ENCODE measurements at regions not wholly inside any gene's neighbourhood (a gene's known extent, or its start where the extent isn't known, plus 50 kb on each side); places are given as distances from the start of the nearest gene placed in this dataset.

GRCh38 chr6:156107624-156108101 is 652.0 kb upstream of the NOX3 start:
- DNase-seq (no peak), ATAC-seq (no peak)
- no peaks in the 10 kb centered on the region for H3K36me3 ChIP-seq
- no peaks in the 10 kb centered on the region for H3K4me1 ChIP-seq
- WGBS (ENCODE audit: insufficient coverage, low coverage, low lambda C conversion rate, missing lambda C conversion rate) = 61% methylated on average over 14 of the region's 15 CpGs
- no peak for TF ChIP-seq POLR2A (IDR thresholded peaks at IDR 0.05)
- H3K9me3 ChIP-seq = no peaks in the 10 kb centered on the region
- no peak overlapping the region for H3K4me3 ChIP-seq
- H3K27ac ChIP-seq = no peak overlapping the region
- intact Hi-C loops (cut with DNase I) = no loop called here
- H3K27me3 ChIP-seq = no peaks in the 10 kb centered on the region

DNA sequence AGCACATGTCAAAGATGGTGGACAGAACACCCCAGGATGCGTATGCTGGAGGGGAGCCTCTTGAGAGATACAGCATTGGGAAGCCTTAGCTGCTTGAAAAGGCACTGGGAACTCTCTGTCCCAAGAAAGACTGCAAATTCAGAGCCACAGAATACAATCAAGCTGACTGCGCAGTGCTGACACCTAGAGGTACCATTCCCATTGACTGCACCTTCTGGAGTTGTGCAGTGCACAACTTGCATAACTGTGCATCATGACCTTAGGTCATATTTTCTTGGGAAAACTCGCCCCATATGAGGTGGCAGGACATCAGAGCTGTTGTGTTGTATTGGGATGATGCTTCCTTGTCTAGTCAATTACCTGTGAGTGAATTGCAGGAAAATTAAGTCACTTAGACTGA is 646.5 kb upstream of the NOX3 start:
- H3K4me1 ChIP-seq = no peaks in the 10 kb centered on the region
- no peak for TF ChIP-seq POLR2A (IDR thresholded peaks at IDR 0.05)
- TF ChIP-seq CTCF (IDR thresholded peaks at IDR 0.05) = peak in 1 of 4 donors; percentile 21
- no peaks in the 10 kb centered on the region for H3K9me3 ChIP-seq
- intact Hi-C loops (cut with DNase I) = no loop called here
- H3K36me3 ChIP-seq = no peaks in the 10 kb centered on the region
- ATAC-seq (peak in 2 of 4 donors; percentile 23 to 37), DNase-seq (no peak)
- no peaks in the 10 kb centered on the region for H3K27me3 ChIP-seq
- WGBS (ENCODE audit: insufficient coverage, low coverage, low lambda C conversion rate, missing lambda C conversion rate) = 31% methylated on average over 1 of the region's 3 CpGs
- no peak overlapping the region for H3K4me3 ChIP-seq
- H3K27ac ChIP-seq = no peak overlapping the region

GRCh38 chr6:156098839-156099238 is 643.2 kb upstream of the NOX3 start:
- ATAC-seq (no peak), DNase-seq (no peak)
- Histone ChIP-seq H3K27me3 (no peaks in the 10 kb centered on the region), H3K4me3 (no peak overlapping the region), H3K4me1 (no peaks in the 10 kb centered on the region), H3K27ac (no peak overlapping the region), H3K36me3 (no peaks in the 10 kb centered on the region), H3K9me3 (no peaks in the 10 kb centered on the region)
- no peak for TF ChIP-seq CTCF (IDR thresholded peaks at IDR 0.05)
- no peak for TF ChIP-seq POLR2A (IDR thresholded peaks at IDR 0.05)
- intact Hi-C loops (cut with DNase I) = no loop called here
- WGBS (ENCODE audit: insufficient coverage, low coverage, low lambda C conversion rate, missing lambda C conversion rate) = 77% methylated on average over 1 of the region's 1 CpG

DNA sequence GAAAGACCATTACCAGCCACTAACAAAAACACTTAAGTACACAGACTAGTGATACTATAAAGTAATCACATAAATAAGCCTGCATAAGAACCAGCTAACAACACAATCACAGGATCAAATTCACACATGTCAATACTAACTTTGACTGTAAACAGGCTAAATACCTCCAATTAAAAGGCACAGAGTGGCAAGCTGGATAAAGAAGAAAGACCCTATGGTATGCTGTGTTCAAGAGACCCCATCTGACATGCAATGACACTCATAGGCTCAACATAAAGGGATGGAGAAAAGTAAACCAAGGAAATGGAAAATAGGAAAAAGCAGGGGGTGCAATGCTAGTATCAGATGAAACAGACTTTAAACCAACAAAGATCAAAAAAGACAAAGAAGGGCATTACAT is 631.8 kb upstream of the NOX3 start:
- H3K36me3 ChIP-seq = no peaks in the 10 kb centered on the region
- no peak overlapping the region for H3K27ac ChIP-seq

DNA sequence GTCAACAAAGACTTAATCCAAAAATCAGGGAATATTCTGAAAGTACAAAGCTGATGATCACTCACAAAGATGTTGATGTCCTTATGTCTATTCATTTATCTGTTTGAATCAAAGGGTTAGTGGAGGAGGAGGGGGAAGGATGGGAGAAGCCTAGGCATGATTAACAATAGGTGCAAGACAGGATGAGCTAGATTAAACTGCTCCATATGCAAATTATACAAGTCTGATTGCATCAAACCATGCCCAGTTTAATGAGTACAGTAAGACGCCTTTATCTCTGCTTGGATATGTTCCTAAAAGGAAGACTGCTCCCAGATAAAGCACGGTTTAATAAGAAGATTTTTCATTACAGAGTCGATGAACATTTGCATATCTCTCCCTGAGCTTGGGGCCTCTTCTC is 626.4 kb upstream of the NOX3 start:
- intact Hi-C loops (cut with DNase I) = no loop called here
- Histone ChIP-seq H3K9me3 (no peaks in the 10 kb centered on the region), H3K4me3 (no peak overlapping the region), H3K27me3 (no peaks in the 10 kb centered on the region), H3K27ac (no peak overlapping the region), H3K4me1 (no peaks in the 10 kb centered on the region), H3K36me3 (no peaks in the 10 kb centered on the region)
- ATAC-seq (no peak), DNase-seq (no peak)
- 41% methylated on average over 3 of the region's 3 CpGs for WGBS (ENCODE audit: insufficient coverage, low coverage, low lambda C conversion rate, missing lambda C conversion rate)
- no peak for TF ChIP-seq POLR2A (IDR thresholded peaks at IDR 0.05)
- TF ChIP-seq CTCF (IDR thresholded peaks at IDR 0.05) = no peak

More for the DNA sequence above, 631.8 kb upstream of the NOX3 start:
- ATAC-seq (no peak), DNase-seq (no peak)
- TF ChIP-seq POLR2A (IDR thresholded peaks at IDR 0.05) (no peak), CTCF (IDR thresholded peaks at IDR 0.05) (no peak)
- Histone ChIP-seq H3K4me3 (no peak overlapping the region), H3K9me3 (no peaks in the 10 kb centered on the region), H3K27me3 (no peaks in the 10 kb centered on the region), H3K4me1 (no peaks in the 10 kb centered on the region)
- intact Hi-C loops (cut with DNase I) = no loop called here
